DMS53 treated with DMSO at 0.1 percent for 48 hours (cell line): ENCODE measurements at regions not wholly inside any gene's neighbourhood (a gene's known extent, or its start where the extent isn't known, plus 50 kb on each side); places are given as distances from the start of the nearest gene placed in this dataset.

Experiments
- DNase-seq: peaks from one replicate; lab custom pipeline; 2025; ENCODE audit not compliant: unreplicated experiment; lab: John Stamatoyannopoulos, UW

DNA sequence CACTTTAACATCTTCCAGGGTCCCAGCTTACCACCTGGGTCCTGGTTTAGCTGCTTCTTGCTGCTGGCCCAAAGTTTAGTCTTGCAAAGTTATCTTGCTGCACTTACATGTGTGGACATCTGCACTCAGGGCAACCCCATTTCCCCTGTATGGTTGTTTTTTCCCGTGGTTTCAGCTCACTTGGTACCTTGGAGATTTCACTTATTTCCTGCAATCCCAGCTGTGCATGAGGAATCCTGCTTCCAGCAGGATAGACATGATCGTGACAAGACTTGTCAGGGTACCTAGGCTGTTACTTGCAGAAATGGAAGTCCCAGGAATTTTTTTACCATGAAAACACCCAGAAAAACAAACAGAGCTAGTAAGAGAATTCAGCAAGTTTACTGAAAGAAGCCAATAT lies 95.9 kb upstream of the LEP start:
- DNase-seq = no peak

DNA sequence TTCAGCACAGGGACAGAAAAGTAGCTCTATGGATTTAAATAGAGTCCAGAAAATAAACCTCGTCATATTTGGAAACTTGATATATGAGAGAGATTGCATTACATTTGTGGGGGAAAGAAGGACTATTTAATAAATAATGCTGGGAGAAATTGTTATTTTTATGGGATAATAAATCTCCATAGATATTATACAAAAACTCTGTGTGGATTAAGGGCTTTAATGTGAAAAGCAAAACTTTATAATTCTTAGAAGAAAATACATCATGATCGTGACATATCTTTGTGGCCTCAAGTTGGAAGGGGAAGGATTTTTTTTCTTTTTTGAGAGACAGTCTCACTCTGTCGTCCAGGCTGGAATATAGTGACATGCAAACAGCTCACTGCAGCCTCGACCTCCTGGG lies 95.0 kb upstream of the LEP start:
- no peak for DNase-seq

DNA sequence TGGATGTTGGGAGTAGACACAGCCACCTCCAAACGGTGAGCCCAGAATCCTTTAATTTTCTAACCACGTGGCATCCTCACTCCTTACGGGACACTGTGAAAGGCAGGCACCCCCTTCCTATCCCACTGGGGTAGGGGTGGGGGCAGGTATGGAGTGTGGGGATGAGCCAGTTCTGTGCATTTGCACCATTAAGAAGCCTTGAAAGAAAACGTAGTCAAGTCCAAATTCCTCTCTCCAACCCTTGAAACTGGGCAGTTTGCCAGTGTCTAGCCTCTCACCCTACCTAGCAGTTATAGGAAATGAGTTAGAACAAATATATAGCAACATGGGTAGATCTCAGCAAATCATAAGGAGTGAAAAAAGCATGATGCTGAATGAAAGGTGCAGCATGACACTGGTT lies 92.4 kb upstream of the LEP start:
- DNase-seq = peak; percentile 30

DNA sequence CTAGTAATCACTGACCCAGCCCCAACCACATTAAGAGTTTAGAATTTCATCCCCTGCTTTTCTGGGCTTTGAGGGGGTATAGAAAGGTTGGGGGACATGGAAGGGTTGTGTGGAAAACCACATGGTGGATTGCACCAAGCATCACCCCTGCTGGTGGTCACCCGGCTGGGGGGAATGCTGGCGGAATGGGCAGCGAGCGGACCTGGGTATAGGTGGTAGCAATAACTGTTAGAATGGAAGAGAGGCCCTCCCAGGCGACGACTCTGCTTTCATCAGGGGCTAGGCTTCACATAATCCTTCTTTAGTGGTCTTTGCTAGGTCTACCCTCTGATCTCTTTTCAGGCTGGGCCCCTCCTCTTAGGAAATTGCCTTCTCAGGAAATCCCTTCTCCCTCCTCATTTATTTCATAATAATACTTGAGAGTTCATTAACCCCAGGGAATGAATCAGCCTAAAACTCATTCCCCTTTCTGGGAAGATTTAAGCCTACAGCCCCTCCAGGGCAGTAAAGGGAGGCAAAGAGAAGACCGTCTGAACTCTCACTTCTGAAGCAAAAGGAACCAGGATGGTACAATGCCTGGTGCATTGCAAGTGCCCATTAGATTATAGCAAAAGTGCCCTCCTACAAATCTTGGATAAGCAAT lies 90.7 kb upstream of the LEP start:
- DNase-seq = no peak

DNA sequence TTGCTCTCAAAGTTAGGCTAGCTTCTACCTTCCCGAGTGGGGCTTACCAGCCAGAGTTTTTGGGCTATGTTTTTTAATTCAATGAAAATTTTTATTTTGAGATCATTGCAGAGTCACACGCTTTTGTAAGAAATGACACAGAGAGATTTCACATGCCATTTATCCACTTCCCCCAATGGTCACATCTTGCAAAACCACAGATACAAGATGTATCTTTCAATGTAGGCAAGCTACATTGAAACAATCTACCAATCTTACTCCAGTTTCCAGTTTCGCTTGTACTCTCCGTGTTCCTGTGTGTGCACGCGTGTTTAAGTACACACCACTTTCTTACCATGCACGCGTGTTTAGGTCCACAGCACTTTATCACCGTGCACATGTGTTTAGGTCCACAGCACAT lies 89.4 kb upstream of the LEP start:
- DNase-seq = no peak

DNA sequence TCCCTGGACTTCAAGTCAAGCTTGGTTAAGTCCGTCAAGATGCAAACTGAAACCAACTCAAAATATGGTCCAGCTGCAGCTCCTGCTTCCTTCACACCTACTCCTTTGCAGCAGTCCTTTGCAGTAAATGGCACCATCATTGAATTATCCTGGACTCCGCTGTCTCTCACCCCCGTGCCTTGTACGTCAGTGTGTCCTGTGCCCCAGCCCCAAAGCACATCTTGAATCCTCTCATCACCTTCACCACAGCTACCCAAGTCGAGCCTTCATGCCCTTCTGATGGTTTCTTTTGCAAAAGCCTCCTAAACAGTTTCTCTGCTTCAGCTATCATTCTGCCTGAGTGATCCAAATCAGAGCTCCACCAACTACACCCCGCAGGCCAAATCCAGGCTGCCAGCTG lies 88.4 kb upstream of the LEP start:
- no peak for DNase-seq

DNA sequence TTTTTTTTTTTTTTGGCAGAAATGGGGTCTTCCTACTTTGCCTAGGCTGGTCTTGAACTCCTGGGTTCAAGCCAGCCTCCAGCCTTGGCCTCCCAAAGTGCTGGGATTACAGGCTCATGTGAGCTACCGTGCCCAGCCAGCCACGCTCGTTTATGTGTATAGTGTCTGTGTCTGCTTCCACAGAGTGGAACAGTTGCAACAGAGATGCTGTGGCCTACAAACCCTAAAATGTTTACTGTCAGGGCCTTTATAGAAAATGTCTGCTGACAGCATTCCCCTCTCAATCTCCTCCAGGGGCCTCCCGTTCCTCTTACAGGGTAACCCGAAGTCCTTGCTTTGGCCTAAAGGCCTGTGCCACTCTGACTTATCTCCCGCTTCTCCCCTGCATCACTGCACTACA lies 87.6 kb upstream of the LEP start:
- no peak for DNase-seq

DNA sequence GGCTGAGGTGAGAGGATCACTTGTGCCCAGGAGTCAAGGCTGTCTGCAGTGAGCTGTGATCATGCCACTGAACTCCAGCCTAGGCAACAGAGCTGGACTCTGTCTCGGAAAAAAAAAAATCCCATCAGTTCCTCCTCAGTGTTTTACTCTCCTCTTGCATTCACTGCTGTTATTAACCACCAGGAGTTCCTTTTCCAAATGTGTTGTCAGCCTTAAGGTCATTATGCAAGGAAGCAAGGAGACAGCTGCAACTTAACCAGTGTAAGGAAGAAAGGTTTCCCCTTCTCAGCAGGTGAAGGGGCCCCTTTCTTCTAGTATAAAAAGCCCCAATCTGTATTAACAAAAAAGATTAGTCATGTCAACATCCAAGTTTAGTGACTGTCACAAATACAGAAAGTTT lies 86.6 kb upstream of the LEP start:
- DNase-seq = no peak

DNA sequence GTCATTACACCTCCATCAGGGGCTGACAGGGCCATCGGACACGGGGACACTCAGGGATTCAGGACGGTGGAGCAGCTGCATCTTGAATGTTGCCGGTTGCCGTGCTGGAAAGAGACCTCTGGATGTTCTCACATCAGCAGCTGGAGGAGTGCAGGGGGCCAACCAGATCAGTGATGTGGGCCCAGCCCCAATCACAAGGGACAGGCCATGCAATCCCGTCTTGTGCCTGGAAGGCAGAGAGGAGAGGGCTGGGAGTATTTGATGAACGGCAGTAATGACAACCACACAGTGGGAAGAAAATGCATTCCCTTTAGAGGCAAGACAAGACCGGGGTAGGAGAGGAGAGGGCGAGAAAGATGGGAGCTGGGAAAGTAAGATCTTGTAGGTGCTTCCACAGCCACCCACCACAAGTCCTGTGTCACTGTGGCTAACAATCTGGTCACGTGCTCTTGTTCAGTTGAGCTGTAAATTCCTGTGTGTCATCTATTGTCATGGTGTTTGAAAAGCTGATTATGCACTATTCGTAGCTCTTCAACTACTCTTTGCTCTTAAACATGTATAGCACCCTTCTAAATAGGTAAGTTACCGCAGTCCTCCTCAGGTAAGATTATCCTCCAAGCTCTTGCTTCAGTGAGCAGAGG lies 85.9 kb upstream of the LEP start:
- DNase-seq = no peak

DNA sequence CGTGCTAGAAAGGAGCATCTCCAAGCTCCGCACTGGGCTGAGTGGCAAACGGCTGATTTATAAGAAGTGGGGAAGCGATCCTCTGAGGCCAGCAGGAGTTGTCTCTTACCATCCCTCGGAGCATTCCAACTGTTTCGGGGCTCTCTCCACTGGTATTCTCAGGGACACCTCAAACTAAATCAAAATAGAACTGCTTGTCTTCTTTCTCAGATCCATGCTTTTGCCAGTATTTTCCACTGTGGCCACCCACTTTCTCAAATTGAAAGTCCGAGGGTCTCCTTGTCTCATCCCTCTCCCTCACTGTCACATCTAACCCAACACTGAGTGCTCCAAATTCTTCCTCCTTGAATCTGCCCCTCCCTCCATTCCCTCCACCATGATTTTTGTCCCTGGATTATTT lies 83.2 kb upstream of the LEP start:
- no peak for DNase-seq

DNA sequence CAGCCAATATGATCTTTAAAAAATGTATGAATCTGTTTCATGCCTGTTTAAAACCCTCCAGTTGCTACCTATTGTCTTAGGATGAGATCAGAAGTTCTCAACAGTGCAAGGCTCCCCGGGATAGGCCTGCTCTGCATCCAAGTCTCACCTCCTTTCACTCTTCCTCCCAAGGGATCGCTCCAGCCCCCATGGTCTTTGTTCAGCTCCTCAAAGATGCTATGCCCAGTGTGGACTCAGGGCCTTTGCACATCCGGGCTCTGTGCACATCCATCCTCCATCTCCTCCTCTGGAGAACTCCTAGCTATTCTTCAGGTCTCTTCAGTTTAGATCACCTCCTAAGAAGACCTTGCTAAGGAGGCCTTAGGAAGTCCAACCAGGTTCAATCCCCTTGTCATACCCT lies 82.7 kb upstream of the LEP start:
- no peak for DNase-seq

DNA sequence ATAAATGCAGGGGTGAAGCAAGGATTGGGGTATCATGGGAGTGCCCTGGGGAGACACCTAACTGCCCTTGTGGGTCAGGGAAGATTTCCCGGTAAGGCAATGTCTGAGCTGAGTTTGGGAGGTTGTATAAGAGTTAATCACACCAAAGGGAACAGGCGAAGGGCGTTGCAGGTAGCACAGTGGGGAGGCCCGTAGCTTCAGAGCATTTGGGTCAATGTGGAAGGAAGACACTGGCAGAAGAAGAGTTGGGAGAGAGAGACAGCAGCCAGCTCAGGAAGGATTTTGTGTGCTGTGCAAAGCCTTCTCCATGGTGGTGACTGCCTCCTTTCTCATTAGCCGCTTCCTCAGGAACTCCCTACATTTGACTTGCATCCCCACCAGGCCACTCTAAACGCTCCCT lies 80.8 kb upstream of the LEP start:
- DNase-seq = no peak

DNA sequence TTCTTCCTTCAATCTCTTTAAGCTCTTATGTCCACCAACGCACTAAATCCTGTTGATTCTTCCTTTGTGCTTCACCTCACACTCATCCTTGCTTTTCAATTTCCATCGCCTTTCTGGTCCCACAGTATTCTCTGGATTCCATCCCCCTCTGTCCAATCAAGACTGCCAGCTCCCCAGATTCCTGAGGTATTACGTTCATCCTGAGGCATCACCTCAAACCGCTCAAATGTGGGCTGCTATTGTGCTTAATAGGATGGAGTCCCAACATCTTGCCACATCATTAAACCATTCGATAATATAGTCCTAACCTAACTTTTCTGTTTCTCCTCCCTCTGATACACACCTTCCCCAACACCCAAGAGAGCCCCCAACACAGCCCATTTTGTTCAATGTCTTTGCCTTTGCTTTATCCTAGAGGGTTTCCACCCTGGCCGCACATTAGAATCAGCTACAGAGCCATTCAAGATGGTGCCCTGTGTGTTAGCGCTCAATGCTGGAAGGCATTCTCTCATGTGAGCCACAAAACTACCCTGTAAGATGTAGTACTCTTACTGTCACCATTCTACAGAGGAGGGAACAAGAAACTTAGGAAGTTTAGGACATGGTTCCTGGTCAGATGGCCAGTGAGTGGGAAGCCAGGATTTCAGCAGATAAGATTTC lies 79.5 kb upstream of the LEP start:
- DNase-seq = no peak

DNA sequence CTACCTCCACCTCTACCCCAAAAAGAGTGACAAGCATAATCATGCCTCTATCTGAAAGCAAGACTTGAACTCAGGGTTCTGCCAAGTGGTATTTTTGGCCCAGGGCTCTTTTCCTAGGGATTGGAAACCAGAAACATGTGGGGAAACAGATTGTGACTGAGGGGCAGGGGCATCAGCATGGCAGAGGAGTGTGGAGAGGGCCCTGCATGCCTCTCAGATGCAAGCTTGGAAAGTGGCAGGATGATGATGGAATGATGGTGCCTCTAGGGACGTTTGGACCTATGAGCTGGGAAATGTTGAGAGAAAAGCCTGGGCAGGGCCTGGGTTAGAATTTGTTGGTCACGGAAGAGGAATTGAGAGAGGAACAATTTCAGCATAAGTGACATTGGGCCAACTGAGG lies 78.4 kb upstream of the LEP start:
- DNase-seq = no peak

DNA sequence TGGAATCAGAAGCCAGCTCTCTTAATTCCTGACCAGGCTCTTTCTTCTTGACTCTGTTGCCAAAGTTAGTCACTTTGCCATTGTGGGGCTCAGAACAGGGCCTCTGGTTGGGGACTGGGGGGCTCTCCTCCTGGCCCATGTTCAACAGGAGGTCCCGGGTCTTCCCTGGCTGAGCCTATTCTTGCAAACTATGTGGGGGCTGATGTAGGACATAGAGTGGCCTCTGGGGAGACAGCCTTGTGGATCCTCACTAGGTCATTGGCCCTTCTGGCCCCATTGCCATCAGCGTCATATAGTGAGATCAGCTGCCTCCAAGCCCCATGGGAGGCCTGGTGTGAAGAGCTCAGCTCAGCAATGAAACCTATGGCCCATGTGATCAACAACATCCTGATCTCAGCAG lies 77.6 kb upstream of the LEP start:
- no peak for DNase-seq

DNA sequence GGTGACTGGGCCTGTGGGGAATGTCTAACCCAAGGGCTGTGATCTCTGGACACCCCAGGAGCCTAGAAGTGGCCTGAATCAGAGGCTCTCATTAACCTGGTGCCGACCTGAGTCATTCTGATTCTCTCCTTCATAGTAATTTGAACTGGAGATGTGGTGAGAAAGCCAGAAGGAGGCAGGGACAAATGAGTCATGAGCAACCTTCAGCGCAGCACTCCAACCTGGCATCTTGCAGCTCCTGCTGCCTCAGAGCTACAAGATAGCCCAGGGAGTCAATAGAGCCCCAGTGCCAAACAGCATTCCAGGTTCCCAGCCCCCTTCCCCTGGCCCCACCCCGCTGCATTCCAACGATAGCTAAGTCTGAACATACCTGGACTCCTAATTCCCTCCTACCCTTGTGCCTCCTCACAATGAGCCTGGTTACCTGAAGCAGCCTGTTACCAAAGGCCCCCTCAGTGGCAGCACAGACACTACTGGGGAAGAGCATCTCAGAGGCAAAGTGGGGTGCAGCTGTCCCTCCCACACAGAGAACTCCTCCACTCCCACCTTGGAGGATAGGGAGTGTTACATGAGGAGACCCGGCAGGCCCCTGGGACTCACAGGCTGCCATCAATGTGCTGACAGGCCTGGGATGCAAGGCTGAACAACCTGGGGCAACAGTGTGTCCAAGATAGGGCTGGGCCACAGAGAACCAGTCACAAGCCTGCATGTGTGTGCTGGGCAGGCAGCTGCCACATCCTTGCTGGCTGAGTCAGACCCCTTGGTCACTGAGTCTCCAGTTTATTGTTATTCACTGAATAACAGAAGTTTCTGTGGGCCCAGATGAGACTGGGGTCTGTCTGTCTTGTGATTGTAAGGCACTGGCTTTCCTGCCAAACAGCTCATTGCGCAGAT lies 76.8 kb upstream of the LEP start:
- no peak for DNase-seq

DNA sequence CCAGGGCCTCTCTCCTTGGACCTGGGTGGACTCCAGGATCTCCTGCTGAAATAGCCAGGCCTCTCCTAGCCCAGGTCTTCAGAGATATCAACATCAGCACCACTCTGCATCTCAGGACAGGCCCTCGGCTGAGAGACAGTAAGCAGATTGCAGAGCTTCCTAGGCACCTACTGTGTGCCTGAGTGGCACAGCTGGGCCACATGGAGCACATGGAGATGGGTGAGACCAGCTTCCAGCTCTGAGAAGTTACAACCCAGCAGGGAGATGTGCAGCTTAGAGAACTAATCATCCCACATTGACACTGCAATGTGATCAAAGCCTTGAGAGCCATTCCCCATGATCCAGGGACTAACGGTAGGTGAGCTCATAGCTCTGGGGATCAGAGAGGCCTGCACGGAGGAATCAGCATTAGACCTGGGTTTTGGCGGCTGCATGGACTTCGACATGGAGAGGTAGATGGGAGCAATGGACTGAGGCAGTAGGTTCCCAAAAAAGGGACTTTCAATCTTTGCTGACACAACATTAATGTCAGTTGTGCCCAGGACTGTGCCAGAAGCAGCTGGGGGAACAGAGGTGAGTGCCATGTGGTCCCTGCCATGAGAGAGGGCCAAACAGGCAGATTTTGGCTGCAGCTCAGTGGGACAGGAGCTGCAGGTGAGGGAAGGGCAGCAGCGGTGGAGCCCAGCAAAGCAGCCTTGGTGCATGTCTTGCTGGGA lies 76.0 kb upstream of the LEP start:
- DNase-seq = no peak

DNA sequence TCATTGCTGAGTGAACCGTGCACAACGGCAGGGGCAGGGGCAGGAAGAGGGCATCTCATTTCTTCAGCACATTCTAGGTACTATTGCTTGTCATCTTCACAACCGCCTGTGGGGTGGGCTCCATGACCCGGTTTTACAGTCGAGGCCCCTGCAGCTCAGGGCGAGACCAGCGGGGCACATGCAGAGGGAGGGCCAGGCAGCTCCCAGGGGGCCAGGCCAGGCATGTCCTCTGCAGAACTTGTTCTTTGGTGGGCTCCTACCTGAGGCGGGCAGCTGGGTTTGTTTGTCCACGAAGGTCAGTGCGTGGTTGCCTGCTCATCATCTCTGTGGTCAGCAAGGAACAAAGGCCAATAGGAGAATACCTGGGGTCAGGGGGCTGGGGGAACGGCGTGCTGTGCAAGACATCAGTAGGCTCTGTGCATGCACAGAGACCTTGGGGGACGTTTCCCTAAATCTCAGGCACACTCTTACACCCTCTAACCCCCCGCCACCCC lies 75.1 kb upstream of the LEP start:
- DNase-seq = no peak

DNA sequence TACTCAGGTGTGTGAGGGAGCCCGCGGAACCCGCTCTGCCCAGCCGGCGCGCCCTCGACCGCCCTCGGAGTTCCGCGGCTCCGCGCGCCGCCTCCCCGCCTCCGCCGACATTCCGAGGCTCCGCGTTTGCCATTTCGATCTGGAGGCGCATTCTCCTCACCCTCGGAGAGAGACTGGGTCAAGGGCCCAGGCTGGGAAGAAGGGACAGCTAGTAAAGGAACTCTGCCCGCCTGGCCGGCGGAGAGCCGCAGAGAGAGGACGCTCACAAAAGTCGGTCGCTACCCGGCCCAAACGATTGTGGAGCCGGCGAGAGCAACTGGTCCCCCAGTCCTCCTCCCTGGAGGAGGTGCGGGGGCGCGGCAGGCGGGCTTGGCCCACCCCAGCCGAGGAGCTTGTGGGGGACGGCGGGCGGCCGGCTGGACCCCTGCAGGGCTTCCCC lies 74.5 kb upstream of the LEP start:
- DNase-seq = peak; percentile 39

DNA sequence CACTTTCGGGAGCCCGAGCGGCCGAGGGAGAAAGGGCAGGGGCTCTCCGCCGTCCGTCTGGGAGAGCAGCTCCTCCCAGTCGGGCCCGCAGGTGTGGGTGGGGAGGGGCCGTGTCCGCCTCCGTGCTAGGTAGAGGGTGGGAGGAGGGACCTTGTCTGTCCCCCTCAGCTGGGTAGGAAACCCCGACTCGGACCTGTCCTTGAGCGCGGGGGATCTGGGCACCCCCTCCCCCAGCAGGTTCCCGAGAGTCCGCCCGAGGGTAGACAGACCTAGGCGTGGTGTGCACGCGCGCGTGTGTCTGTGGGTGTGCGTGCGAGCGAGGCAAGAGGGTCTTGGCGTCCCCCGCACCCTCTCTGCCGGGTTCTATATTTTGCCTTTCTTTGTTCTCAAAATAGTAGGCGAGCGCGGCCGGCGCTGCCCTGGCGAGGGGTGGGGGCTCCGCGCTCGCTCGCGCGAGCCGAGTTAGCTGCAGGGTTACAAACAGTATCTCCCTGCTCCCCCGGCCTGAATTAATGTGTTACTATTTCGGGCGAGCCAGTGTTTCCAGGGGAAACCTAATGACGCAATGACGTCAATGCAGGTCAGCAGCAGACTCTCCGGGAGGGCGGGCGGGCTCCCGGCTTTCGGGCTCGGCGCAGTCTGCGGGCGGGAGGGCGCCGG lies 73.9 kb upstream of the LEP start:
- peak; percentile 79 for DNase-seq
